Suprapubic skin (tissue), 4 donors: ENCODE measurements at regions not wholly inside any gene's neighbourhood (a gene's known extent, or its start where the extent isn't known, plus 50 kb on each side); places are given as distances from the start of the nearest gene placed in this dataset.

Experiments
- DNase-seq, 2 donors: peaks; one replicate each; pipeline ENCODE4 v3.0.0-alpha.2; 2019; ENCODE audit warnings: low spot score in 2 of 2
- H3K27ac ChIP-seq: fragments of 200-600 bp; sonication (generic); one replicate; pipeline ENCODE4 v1.5.1; 2019
- H3K27me3 ChIP-seq: fragments of 200-600 bp; sonication (generic); one replicate; pipeline ENCODE4 v1.5.1; 2019
- H3K36me3 ChIP-seq: fragments of 200-600 bp; sonication (generic); one replicate; pipeline ENCODE4 v1.5.1; 2019
- H3K4me1 ChIP-seq: fragments of 200-600 bp; sonication (generic); one replicate; pipeline ENCODE4 v1.5.1; 2019
- H3K4me3 ChIP-seq: fragments of 200-600 bp; sonication (generic); one replicate; pipeline ENCODE4 v1.5.1; 2019; ENCODE audit warnings: mild to moderate bottlenecking
- H3K9me3 ChIP-seq: fragments of 200-600 bp; sonication (generic); one replicate; pipeline ENCODE4 v1.5.1; 2019
- EP300 ChIP-seq: sonication (generic); formaldehyde crosslinking; IDR thresholded peaks from one replicate; pipeline ENCODE4 v1.6.1; 2017; ENCODE audit warnings: antibody characterized with exemption
- POLR2A ChIP-seq, 2 donors: fragments of 450-650 bp; IDR thresholded peaks; one replicate each; pipeline ENCODE4 v1.6.1; 2017; ENCODE audit warnings: antibody characterized with exemption in 2 of 2, mild to moderate bottlenecking in 2 of 2, moderate library complexity in 2 of 2
- POLR2AphosphoS5 ChIP-seq, 3 donors: sonication (generic); formaldehyde crosslinking; IDR thresholded peaks; one replicate each; pipeline ENCODE4 v1.6.1; 2017; ENCODE audit warnings: antibody characterized with exemption in 3 of 3
- WGBS: methylation state at CpG from one replicate; pipeline ENCODE4 v1.1.5; 2018; 5-methylcytosine and 5-hydroxymethylcytosine counted together
- TF ChIP-seq, protein P1 (sequence below), 2 donors: fragments of 200-600 bp in 1 of 2; fragments of 450-650 bp in 1 of 2; sonication (generic) in 1 of 2; IDR thresholded peaks; one replicate each; pipeline ENCODE4 v1.5.1; 2016 to 2019; ENCODE audit warnings: antibody characterized with exemption in 2 of 2, mild to moderate bottlenecking in 1 of 2, moderate library complexity in 1 of 2

DNA sequence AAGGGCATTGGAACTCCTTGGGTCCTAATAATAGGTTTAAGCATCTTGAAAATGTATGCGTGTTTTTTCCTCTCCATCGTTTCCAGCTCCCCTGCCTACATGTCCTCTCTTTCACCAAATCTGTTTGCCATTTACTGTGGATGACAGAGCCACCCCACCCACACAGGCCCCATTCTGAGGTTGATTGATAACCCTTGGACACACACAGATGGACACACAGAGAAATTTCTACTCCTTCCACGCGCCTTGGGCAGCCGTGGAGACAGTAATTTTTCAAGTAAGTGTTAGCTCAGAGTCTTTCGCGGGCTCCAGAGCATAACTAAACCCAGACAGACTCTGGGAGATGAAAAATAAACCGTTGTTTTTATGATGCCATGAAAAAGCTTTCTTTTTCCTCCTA, 103.3 kb upstream of the NLRP1 start:
- no peak overlapping the region for H3K4me3 ChIP-seq
- no peak overlapping the region for H3K27ac ChIP-seq
- peaks cover 10% of the 10 kb centered on the region for H3K27me3 ChIP-seq
- no peaks in the 10 kb centered on the region for H3K9me3 ChIP-seq
- DNase-seq, result no peak
- H3K36me3 ChIP-seq, result no peaks in the 10 kb centered on the region
- WGBS, result 75% methylated on average over 8 of the region's 8 CpGs
- TF ChIP-seq EP300 (no peak), POLR2AphosphoS5 (IDR thresholded peaks at IDR 0.05) (no peak), POLR2A (IDR thresholded peaks at IDR 0.05) (no peak)
- TF ChIP-seq, protein P1, sequence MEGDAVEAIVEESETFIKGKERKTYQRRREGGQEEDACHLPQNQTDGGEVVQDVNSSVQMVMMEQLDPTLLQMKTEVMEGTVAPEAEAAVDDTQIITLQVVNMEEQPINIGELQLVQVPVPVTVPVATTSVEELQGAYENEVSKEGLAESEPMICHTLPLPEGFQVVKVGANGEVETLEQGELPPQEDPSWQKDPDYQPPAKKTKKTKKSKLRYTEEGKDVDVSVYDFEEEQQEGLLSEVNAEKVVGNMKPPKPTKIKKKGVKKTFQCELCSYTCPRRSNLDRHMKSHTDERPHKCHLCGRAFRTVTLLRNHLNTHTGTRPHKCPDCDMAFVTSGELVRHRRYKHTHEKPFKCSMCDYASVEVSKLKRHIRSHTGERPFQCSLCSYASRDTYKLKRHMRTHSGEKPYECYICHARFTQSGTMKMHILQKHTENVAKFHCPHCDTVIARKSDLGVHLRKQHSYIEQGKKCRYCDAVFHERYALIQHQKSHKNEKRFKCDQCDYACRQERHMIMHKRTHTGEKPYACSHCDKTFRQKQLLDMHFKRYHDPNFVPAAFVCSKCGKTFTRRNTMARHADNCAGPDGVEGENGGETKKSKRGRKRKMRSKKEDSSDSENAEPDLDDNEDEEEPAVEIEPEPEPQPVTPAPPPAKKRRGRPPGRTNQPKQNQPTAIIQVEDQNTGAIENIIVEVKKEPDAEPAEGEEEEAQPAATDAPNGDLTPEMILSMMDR (IDR thresholded peaks at IDR 0.05), result no peak
- H3K4me1 ChIP-seq, result no peaks in the 10 kb centered on the region

- peaks cover 20% of the 10 kb centered on the region for H3K27me3 ChIP-seq
- no peak overlapping the region for H3K27ac ChIP-seq
- DNase-seq, result no peak
- WGBS, result no CpG with 5 or more reads among the region's 9 CpGs
- H3K4me1 ChIP-seq, result no peaks in the 10 kb centered on the region
- no peak overlapping the region for H3K4me3 ChIP-seq
- TF ChIP-seq EP300, result no peak
- no peak for TF ChIP-seq POLR2AphosphoS5 (IDR thresholded peaks at IDR 0.05)
- no peak for TF ChIP-seq POLR2A (IDR thresholded peaks at IDR 0.05)
- TF ChIP-seq, protein P1 (IDR thresholded peaks at IDR 0.05), result no peak
- peaks cover 4% of the 10 kb centered on the region for H3K9me3 ChIP-seq
- no peaks in the 10 kb centered on the region for H3K36me3 ChIP-seq
Observed at GRCh38 chr17:5693821-5694220, 109.5 kb upstream of the NLRP1 start.

GRCh38 chr17:5694551-5694950, 110.2 kb upstream of the NLRP1 start:
- TF ChIP-seq POLR2A (IDR thresholded peaks at IDR 0.05), result no peak
- TF ChIP-seq POLR2AphosphoS5 (IDR thresholded peaks at IDR 0.05), result no peak
- TF ChIP-seq EP300, result no peak
- TF ChIP-seq, protein P1 (IDR thresholded peaks at IDR 0.05), result no peak
- Histone ChIP-seq H3K27me3 (peaks cover 22% of the 10 kb centered on the region), H3K4me3 (no peak overlapping the region), H3K9me3 (peaks cover 6% of the 10 kb centered on the region), H3K4me1 (no peaks in the 10 kb centered on the region), H3K36me3 (no peaks in the 10 kb centered on the region), H3K27ac (no peak overlapping the region)
- DNase-seq, result no peak
- 32% methylated on average over 8 of the region's 8 CpGs for WGBS

DNA sequence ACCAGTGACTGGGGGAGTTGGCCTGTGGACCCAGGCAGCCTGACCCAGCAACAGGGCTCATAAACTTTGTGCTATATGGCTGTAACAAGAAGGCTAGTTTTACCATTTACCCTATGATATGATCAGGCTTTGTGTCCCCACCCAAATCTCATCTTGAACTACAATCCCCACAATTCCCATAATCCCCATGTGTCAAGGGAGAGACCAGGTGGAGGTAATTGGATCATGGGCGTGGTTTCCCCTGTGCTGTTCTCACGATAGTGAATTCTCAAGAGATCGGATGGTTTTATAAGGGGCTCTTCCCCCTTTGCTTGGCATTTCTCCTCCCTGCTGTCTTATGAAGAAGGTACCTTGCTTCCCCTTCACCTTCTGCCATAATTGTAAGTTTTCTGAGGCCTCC, 111.2 kb upstream of the NLRP1 start:
- H3K36me3 ChIP-seq, result no peaks in the 10 kb centered on the region
- WGBS, result 43% methylated on average over 3 of the region's 3 CpGs
- no peak for DNase-seq
- H3K4me1 ChIP-seq, result no peaks in the 10 kb centered on the region
- TF ChIP-seq, protein P1 (IDR thresholded peaks at IDR 0.05), result no peak
- TF ChIP-seq POLR2AphosphoS5 (IDR thresholded peaks at IDR 0.05) (no peak), POLR2A (IDR thresholded peaks at IDR 0.05) (no peak), EP300 (no peak)
- H3K27me3 ChIP-seq, result peaks cover 32% of the 10 kb centered on the region
- H3K4me3 ChIP-seq, result no peak overlapping the region
- H3K9me3 ChIP-seq, result peaks cover 6% of the 10 kb centered on the region
- H3K27ac ChIP-seq, result no peak overlapping the region

DNA sequence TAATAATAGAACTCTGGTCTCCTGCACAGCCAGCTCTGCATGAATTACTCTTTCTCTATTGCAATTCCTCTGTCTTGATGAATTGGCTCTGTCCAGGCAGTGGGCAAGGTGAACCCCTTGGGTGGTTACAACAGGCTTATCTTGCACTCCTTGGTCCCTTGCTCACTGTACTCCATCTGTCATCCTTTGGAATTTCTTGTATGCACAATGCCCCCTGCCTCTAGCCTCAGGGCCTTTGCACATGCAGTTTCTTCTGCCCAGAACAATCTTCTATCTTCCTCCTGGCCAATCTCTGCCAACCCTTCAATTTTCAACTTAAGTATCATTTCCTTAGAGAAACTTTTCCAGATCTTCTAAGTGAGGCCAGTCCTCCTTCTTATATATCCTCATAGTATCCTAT, 114.7 kb upstream of the NLRP1 start:
- no peak for DNase-seq
- Histone ChIP-seq H3K27me3 (peaks cover 47% of the 10 kb centered on the region), H3K4me3 (no peak overlapping the region), H3K9me3 (peaks cover 12% of the 10 kb centered on the region), H3K27ac (no peak overlapping the region), H3K36me3 (no peaks in the 10 kb centered on the region), H3K4me1 (no peaks in the 10 kb centered on the region)
- TF ChIP-seq, protein P1 (IDR thresholded peaks at IDR 0.05), result no peak
- no peak for TF ChIP-seq POLR2A (IDR thresholded peaks at IDR 0.05)
